GM19372 (cell line): ENCODE measurements at regions not wholly inside any gene's neighbourhood (a gene's known extent, or its start where the extent isn't known, plus 50 kb on each side); places are given as distances from the start of the nearest gene placed in this dataset.

Experiments used
- ATAC-seq: cut with Tn5 transposase; IDR thresholded peaks from one replicate; pipeline ENCODE4 v1.9.1; 2021; ENCODE audit warnings: mild to moderate bottlenecking, low read depth, moderate library complexity; ENCODE audit not compliant: unreplicated experiment

DNA sequence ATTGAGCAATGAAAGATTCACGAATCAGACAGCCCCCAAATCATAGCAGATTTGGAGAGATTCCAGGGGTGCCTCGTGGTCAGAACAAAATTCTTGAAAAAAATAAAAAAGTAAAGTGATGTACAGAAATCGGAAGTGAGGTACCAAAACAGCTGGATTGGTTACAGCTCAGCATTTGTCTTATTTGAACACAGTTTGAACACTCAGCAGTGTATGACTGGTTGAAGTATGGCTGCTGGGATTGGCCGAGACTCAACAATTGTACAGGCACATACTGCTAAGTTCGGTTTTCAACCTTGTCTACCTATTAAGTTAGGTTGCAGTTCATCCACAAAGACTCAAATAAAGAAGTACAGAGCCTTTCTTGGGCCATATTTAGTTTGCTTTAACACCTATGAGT, 865.4 kb upstream of the TMEM132C start:
- no peak for ATAC-seq

DNA sequence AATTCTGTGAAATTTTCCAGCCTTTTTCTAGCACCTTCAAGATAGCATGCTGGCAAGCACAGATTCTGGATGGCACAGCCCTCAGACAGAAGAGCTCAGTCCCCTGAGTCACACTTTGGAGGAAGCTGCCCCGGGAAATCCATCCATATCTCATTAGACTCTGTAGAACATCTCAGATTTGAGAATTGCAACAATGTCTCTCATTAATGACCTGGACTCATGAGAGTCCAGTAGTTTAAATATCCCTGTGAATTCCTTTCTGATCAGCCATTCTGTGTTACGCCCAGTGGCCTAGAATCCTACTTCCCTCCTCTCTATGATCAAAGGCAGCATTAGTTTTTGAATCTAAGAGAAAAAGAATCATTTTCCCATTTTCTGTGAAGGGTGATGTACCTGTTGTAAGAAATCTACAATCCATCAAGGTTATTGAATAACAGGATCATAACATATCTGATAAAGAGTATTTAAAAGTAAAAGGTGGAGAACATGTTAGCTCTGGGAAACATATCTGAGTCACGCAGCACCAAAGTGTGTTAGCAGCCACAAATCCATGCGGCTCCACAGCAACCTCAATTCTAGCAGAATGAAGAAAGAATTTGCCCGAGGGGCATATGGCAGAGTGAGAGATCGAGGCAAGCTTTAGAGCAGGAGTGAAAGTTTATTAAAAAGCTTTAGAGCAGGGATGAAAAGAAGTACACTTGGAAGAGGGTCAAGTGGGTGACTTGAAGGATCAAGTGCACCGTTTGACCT, 855.6 kb upstream of the TMEM132C start:
- no peak for ATAC-seq

DNA sequence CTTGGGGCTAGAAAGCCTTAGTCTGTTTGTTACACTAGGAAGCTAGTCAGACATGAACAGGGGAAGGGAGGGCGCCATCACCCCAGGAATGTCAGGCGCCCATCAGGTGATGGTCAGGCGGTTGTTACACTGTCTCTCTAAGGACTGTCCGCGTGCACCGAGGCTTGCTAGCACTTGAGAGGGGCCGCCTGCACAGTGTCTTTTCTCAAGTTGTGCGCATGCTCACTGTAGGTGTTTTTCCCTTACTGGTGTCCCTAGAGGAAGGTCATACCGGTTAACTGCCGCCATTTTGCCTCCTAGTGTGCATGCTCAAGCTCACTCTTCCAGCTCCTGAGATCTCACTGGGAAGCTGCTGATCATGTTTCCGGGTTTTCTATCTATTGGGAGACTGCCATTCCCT, 855.0 kb upstream of the TMEM132C start:
- no peak for ATAC-seq

DNA sequence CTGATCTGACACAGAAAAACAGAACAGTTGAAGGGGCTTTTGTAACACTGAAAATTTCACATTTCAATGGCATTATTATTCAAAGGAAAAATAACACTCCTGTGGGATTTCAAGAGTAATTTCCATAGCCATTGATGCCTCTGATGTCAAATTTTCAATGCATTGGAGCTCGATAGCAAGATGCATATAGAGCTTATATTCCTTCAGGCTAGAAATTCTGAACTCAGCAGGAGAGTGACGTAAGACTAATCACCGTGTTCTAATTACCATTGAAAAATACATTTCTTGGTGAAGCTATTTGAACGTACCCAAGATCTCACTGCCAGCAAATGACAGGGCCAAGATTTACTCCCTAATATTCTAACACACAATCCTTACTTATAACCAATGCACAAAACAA, 854.1 kb upstream of the TMEM132C start:
- no peak for ATAC-seq

DNA sequence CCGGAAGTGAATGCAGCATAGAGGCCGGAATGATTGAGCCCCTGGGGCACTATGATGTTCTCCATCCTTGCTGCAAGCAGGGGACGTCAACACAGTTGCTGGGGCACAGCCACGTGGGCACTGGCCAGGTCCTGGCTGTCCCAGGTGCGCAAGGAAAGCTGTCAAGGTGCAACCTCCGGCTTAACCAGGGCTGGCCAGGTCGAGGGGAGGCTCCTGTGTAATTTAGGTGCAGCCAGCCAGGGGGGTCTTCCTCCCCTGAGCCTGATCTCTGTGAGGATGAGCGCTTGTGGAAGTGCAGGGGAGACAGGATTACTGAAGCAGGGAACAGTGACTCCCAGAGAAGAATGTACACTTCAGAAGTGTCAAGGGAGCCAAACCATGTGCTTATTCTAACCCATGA, 852.8 kb upstream of the TMEM132C start:
- ATAC-seq, result no peak

DNA sequence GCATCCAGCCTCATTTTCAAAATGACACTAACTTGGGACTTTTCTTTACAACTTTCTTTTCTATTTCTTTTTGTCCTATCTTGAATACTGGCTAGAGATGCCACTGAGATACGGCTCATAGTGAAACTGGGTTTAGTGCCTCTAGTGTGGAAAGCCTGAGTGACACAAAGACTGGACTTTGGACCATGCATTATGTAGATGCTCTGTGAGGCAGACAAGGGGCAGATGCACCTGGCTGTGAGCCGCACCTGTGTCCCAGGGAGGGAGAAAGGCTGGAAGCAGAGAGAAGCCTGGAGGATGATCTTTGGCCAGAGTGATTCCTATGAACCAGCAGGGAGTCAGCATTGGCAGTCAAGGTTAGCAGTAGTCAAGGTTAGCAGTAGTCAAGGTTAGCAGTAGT, 852.3 kb upstream of the TMEM132C start:
- no peak for ATAC-seq

DNA sequence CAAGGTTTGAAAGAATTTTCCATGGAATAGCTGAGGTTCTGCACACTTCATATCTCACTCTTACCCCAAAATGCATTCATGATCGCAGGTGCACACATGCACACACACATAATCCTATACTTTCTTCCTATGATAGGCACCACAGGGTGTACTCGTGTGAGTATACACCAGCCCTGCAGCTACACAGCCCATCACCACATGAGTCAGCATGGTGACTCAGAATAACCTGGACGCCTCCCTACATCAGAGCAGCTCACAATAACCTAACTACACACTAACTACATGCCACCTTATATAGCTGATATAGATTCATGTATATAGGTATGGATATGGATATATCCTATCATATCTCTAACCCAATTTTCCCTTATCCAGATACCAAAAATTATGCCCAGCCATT, 850.2 kb upstream of the TMEM132C start:
- no peak for ATAC-seq

DNA sequence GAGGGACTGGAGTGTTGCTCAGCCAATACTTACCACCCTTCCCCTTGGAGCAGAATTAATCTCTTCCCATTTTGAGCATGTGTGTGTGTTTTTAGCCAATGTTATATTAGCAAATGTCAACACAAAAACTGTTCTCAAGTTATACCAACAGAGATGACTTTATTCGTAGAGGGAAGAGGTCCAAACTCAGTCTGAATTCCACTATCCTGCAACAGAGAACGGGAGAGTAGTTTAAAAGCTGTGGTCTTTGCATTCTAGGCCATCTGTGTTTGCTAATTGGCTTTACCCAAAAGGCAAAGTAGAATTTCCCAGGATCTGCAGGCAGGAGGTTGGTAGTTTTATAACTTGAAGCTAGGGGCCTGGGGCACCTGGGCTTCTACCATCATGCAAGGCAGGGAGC, 847.9 kb upstream of the TMEM132C start:
- no peak for ATAC-seq

DNA sequence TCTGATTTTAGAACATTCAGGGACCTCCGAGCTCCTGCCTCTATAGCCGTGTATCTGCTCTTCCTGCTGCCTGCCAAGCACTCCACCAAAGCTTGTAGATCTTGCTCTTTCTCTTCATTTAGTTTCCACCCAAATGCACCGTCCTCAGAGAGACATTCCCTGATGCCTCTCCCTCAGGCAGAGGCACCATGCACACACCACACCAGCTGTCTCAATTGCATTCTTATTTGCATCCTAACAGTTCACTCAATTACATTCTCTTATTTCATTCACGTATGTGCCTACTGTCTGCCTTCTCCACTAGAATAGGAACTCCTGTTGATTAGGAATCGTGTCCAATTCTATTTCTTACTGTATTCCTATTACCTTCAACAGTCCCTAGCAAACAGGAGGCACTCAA, 845.4 kb upstream of the TMEM132C start:
- ATAC-seq, result no peak

DNA sequence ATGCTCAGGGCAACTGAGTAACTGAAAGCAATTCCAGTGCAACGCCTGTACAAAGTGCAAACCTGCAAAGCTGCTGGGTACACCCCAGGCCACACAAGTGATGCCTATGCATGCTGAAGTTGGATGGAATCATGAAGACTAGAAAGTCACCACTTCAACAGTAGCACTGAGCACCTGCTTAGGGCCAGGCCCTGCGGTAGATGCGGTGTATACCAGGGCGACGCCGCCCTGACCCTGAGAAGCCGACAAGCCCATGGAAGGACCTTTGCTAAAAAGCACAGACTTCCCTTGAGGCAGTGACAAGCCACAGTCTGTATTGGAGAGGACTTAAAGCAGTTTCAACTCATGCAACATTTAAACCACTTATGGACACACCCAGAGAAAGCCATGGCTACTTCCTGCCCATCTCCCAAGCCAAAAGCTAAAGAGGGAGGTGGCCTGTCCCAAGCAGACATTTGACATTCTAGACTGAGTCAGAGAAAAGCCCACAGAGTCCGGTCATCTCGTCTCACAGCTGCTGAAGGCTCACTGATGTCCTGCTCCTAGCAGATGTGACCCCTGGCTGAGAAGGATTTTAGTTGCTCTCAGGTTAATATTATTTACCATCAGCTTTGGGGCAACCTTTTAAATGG, 843.9 kb upstream of the TMEM132C start:
- ATAC-seq, result no peak

DNA sequence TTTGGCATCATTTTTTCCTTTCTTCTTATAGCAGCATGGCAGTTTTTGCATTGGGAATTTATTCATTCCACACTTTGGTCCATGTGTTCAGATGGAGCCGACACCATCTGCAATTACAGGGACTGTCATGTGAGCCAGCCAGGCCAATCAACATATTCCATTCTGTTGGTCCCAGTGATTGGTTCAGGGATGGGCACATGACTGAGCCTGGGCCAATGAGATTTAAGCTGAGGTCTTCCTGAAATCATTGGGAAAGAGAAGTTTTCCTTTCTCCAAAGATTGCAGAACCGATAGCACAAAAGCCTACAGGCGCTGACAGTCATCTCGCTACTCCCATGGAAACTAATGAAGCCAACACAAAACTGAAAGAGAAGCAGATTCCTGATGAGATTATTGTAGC, 841.5 kb upstream of the TMEM132C start:
- no peak for ATAC-seq

DNA sequence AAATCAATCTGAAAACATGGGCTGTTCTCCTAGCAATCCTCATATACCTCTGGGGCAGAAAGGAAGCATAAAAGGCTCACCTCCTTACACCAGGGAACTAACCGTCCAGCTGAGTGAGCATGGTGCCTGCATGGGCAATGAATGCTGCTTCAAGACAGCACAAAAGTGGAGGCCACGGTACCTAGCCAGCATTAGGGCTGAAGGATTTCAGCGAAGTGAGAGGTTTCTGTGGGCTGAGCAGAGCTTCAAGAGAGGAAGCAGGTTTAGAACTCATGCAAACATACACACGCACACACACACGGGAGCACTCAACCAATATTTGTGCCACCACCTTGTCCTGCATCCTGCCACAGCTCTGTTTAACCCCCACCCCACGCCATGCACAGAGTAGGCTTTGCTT, 838.5 kb upstream of the TMEM132C start:
- no peak for ATAC-seq

DNA sequence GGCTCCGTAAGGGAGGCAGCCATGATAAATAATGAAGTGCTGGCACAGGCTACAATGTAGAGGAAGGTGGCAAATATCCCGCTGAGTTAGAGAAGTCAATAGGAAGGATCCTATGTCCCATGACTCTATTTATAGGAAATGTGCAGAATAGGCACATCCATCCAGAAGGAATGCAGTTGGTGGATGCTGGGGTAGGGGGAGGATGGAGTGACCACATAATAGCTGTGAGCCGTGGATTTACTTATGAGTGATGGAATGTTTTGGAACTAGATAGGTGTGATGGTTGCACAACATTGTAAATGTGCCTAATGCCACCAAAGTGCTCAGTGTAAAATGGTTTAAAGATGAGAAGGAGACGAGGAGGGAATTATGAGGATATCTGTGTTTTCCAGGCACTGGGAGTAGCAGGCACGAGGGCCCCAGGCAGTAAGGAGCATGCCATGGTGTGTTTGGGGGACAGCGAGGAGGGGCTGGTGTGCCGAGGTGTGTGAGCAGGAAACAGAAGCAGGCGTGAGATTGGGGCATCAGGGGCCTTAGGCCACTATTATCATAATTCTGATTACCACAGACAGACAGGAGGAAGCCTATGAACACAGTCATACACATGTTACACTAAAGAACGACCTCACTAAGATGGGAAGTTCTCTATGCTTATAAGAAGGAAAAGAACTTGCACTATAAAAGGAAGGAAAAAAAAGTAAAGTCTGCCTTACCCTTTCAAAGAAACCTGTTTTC, 837.3 kb upstream of the TMEM132C start:
- no peak for ATAC-seq

DNA sequence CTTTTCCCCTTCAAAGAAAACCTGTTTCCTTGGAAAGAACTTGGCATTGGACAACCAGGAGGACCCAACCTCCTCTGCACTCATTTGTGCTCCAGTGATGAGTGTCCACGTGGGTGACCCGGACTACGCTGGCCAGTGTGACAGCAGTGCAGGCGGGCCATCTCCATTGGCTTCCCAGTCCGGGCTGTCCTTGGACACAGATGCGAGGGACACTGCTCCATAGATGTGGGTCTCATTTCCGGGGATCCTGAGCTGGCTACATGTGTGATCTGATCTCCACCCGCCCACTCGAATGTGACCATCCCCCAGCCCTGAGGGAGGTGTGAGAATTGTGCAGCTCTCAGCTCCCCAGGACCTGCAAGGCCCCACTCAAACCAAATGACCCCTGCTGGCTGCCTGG, 836.6 kb upstream of the TMEM132C start:
- ATAC-seq, result no peak

DNA sequence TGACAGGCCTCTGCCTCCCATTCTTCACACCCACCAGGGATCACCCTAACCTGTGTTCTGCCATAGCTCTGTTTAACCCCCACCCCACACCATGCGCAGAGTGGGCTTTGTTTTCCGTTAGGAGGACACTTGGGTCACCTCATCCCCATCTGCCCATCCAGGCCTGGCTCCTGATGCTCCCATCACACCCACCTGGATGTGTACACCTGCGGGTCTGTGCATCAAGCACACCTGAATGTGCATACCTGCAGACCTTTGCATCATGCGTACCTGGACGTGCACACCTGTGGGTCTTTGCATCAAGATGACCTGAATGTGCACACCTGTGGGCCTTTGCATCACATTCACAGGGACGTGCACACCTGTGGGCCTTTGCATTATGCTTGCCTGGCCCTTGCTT, 835.8 kb upstream of the TMEM132C start:
- ATAC-seq, result no peak

DNA sequence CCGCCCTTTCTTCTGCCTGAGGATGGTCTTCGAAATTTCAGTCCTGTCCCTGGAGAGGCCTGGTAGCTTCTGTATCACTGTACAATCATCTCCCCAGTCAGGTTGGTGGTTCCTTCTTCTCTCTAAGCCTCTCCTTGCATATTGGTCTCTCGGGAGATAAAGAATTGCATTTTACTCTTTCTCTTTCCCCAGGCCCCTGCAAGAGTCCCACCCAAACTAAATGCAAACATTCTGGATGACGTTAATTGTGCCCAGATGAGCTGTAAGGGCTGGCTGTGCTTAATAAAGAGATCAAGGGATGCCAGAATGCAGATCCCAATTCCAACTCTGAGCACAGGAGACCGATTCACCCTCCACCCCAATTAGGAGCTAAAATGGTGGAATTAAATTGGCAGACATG, 835.4 kb upstream of the TMEM132C start:
- no peak for ATAC-seq

DNA sequence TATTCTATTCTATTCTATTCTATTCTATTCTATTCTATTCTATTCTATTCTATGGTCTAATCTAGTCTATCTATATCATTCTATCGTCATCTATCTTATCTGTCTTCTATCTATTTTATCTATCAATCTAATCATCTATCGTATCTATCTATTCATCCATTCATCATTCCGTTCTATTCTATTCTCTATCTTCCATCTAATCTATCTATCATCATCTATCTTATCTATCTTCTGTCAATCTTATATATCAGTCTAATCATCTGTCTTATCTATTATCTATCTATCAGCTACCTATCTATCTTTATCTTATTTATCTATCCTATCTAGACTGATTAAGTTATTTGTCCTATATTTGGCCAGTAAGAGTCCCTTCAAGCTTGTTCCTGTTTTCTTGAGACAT, 831.5 kb upstream of the TMEM132C start:
- ATAC-seq, result no peak

DNA sequence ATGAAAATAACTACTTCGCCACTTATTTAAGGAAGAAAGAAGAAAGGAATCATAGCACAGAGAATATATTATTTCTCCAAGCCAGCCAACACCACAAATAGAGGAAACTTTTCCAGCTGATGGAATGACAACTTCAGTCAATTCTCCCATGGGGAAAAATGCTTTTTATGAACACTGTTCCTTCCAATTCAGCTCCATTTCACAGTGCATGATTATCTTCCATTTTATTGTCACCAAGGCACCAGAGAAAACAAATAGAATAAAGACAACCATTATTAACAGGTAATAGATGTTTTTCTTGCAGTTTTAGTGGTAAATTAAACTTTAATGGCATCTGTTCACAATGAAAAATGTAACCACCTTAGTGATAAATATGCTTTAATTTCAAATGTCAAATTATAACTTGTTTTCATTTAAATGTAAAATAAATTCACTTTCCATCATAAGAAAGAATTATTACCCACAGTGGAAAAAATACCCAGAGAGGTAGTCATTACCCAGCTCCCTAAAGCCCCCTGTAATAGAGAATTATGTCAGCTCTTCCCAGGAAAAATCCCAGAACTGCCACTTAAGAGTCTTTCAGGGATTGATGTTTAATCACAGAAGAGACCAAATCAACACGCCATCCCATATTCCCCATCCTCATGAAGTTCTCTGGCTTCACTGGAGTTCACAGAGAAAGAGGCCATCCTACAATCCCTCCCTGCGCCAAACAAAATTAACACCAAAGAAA, 828.3 kb upstream of the TMEM132C start:
- no peak for ATAC-seq

DNA sequence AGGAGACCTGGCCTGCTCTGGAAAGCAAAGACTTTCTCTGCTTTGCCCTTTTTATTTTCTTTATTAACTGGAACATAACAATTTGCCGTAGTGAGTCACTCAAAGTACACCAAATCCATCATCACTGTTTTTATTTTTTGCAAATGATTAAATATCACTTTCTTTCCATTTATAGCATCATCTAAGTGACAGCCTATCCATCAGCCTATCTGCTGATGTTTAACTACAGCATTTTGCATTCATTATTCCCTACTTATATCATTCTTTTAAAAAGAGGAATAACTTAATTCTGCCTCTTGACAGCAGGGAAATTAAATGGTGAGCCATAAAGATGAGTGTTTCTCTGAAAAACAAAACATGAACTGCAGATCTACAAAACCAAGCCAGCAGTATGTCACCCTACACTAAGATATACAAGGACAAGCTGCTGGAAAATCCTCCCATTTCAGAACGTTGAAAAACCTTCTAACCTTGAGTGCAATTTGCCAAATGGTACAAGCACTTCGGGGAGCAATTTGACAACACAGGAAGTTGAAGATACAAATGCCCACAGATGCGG, 821.3 kb upstream of the TMEM132C start:
- ATAC-seq, result no peak

DNA sequence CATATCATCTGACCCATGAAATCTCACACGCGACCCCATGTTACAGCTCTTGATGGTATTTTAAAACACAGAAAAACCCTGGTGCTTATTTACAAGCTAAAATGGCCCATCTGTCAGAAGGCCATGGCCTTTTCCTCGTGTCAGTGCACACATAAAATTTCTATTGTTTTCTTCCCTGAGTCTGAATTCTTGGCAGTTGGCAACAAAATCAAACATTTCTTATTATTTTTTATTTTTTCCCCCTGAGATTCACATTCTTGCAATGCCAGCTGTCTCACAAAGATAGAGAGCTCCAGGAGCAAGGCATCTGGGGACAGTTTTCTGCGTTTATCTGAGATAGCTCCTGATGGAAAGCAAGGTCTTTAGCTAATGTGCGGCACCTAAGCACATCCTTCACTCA, 818.1 kb upstream of the TMEM132C start:
- no peak for ATAC-seq

DNA sequence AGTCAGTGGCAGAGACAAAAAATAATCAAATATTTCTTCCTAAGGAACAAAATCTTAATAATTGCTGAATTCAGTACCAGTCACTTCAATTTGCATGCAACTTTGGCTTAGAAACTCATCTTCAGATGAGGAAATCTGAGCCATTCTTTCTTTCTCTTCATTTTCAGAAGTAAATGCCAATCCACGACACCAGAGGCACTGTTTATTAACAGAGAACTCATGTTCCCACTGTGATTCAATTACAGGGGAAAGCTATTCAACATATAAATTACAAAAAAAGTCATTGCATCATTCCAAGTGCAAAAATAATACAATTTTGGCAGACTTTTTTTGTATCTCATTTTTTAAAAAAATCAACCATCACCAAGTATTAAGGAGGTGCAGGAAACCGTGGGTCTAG, 816.1 kb upstream of the TMEM132C start:
- no peak for ATAC-seq
